H1 (cell line): ENCODE measurements at regions not wholly inside any gene's neighbourhood (a gene's known extent, or its start where the extent isn't known, plus 50 kb on each side); places are given as distances from the start of the nearest gene placed in this dataset.
"Not testable (repeated sequence)": the region's sequence is repeated elsewhere in the genome, so short reads cannot be mapped to it uniquely, and the experiment has no call there.

Experiments
- CTCF ChIA-PET: fragments of 300-600 bp; sonication (Branson Sonifier 250); formaldehyde crosslinking; loops from one replicate; lab custom pipeline; 2021; ENCODE audit not compliant: partially characterized antibody; lab: Charles Lee
- POLR2A ChIA-PET: fragments of 300-600 bp; sonication (Branson Sonifier 250); formaldehyde crosslinking; loops from one replicate; lab custom pipeline; 2021; ENCODE audit warnings: inconsistent platforms; ENCODE audit not compliant: partially characterized antibody; lab: Charles Lee
- DNase-seq, 2 experiments: peaks; one replicate each; pipeline versions ENCODE4 v3.0.0 to v3.0.0-alpha.2; 2010 to 2022; ENCODE audit warnings: low spot score in 2 of 2, low read depth in 1 of 2, mixed read lengths in 1 of 2
- FAIRE-seq: peaks from 2 replicates; lab custom pipeline; 2011; peaks lifted over from hg19 to GRCh38; lab: Jason Lieb, UNC
- H2AFZ ChIP-seq: 2 replicates; pipeline ENCODE4 v1.8.1; 2012; ENCODE audit warnings: low read length, inconsistent platforms
- H2AK5ac ChIP-seq: 2 replicates; pipeline ENCODE4 v1.6.1; 2013; ENCODE audit warnings: low read depth, low read length
- H2BK120ac ChIP-seq: replicated peaks from 2 replicates; pipeline ENCODE3; 2013; ENCODE audit warnings: low read depth, low read length, inconsistent platforms
- H2BK12ac ChIP-seq: 2 replicates; pipeline ENCODE4 v1.6.1; 2013; ENCODE audit warnings: low read depth, low read length
- H2BK15ac ChIP-seq: 2 replicates; pipeline ENCODE4 v1.6.1; 2013; ENCODE audit warnings: low read length
- H2BK20ac ChIP-seq: 2 replicates; pipeline ENCODE4 v1.6.1; 2013; ENCODE audit warnings: low read length
- H2BK5ac ChIP-seq: 2 replicates; pipeline ENCODE4 v1.6.1; 2013; ENCODE audit warnings: low read depth, low read length
- H3K14ac ChIP-seq: 2 replicates; pipeline ENCODE4 v1.6.1; 2013; ENCODE audit warnings: inconsistent platforms; ENCODE audit not compliant: insufficient read length
- H3K18ac ChIP-seq: 2 replicates; pipeline ENCODE4 v1.6.1; 2013; ENCODE audit warnings: low read length; ENCODE audit errors: extremely low read depth
- H3K23ac ChIP-seq: 2 replicates; pipeline ENCODE4 v1.6.1; 2013; ENCODE audit warnings: inconsistent platforms; ENCODE audit not compliant: insufficient read length
- H3K23me2 ChIP-seq: 2 replicates; pipeline ENCODE4 v1.6.1; 2013; ENCODE audit warnings: low read depth, low read length
- H3K27ac ChIP-seq: 2 replicates; pipeline ENCODE4 v1.6.1; 2011; ENCODE audit warnings: low read depth, low read length, inconsistent platforms
- H3K27me3 ChIP-seq, 4 experiments: replicated peaks in 1 of 4; 1 replicate in 1 of 4; 2 replicates in 3 of 4; pipeline versions ENCODE4 v1.6.1 to v1.8.1; 2011 to 2013; ENCODE audit warnings: low read length in 3 of 4, mild to moderate bottlenecking in 3 of 4, inconsistent platforms in 2 of 4, mixed read lengths in 2 of 4, moderate library complexity in 1 of 4; ENCODE audit not compliant: control insufficient read depth in 3 of 4, insufficient read depth in 3 of 4; ENCODE audit errors: extremely low read depth in 1 of 4
- H3K36me3 ChIP-seq, 4 experiments: 2 replicates each; pipeline versions ENCODE4 v1.6.1 to v1.8.1; 2011 to 2013; ENCODE audit warnings: mild to moderate bottlenecking in 4 of 4, low read length in 3 of 4, moderate library complexity in 2 of 4, control low read depth in 1 of 4, inconsistent platforms in 1 of 4; ENCODE audit not compliant: insufficient read depth in 4 of 4, control insufficient read depth in 2 of 4
- H3K4ac ChIP-seq: replicated peaks from 2 replicates; pipeline ENCODE3; 2013; ENCODE audit warnings: low read length, low read depth, mixed read lengths, inconsistent platforms; ENCODE audit not compliant: insufficient read length
- H3K4me1 ChIP-seq, 4 experiments: replicated peaks in 1 of 4; 1 replicate in 1 of 4; 2 replicates in 3 of 4; pipeline versions ENCODE4 v1.6.1 to v1.8.1; 2011 to 2013; ENCODE audit warnings: low read length in 3 of 4, inconsistent platforms in 2 of 4, mixed read lengths in 1 of 4; ENCODE audit not compliant: insufficient read depth in 4 of 4, control insufficient read depth in 3 of 4
- H3K4me2 ChIP-seq, 2 experiments: 2 replicates each; pipeline versions ENCODE4 v1.6.1 to v1.8.1; 2011 to 2013; ENCODE audit warnings: low read depth in 2 of 2, low read length in 2 of 2, control low read depth in 1 of 2, inconsistent platforms in 1 of 2, mild to moderate bottlenecking in 1 of 2; ENCODE audit not compliant: insufficient read depth in 1 of 2
- H3K4me3 ChIP-seq, 4 experiments: fragments of 200-600, 300-600 bp in 1 of 4; sonication (generic), shearing (Covaris generic), sonication (Bioruptor Twin) in 1 of 4; 2 replicates each; pipeline versions ENCODE4 v1.5.1 to v1.8.1; 2011 to 2016; ENCODE audit warnings: low read length in 4 of 4, low read depth in 3 of 4, control low read depth in 2 of 4, inconsistent platforms in 2 of 4, mild to moderate bottlenecking in 2 of 4, mixed read lengths in 1 of 4, moderate library complexity in 1 of 4; ENCODE audit not compliant: insufficient read depth in 2 of 4; ENCODE audit errors: extremely low read depth in 1 of 4
- H3K56ac ChIP-seq: replicated peaks from 2 replicates; pipeline ENCODE3; 2013; ENCODE audit warnings: low read depth, mild to moderate bottlenecking, mixed read lengths, low read length, inconsistent platforms; ENCODE audit not compliant: insufficient read length
- H3K79me1 ChIP-seq: 2 replicates; pipeline ENCODE4 v1.6.1; 2013; ENCODE audit warnings: low read depth, low read length, control low read depth
- H3K79me2 ChIP-seq, 2 experiments: 2 replicates each; pipeline versions ENCODE4 v1.6.1 to v1.8.1; 2012 to 2013; ENCODE audit warnings: low read length in 2 of 2, mild to moderate bottlenecking in 2 of 2, inconsistent platforms in 1 of 2; ENCODE audit not compliant: insufficient read depth in 2 of 2, control insufficient read depth in 1 of 2
- H3K9ac ChIP-seq, 4 experiments: replicated peaks in 1 of 4; 1 replicate in 1 of 4; 2 replicates in 3 of 4; pipeline versions ENCODE4 v1.6.1 to v1.8.1; 2011 to 2013; ENCODE audit warnings: low read depth in 3 of 4, low read length in 3 of 4, control low read depth in 2 of 4, mild to moderate bottlenecking in 2 of 4, moderate library complexity in 2 of 4, inconsistent platforms in 1 of 4; ENCODE audit errors: extremely low read depth in 1 of 4
- H3K9me3 ChIP-seq, 2 experiments: 2 replicates each; pipeline versions ENCODE4 v1.6.1 to v1.8.1; 2012 to 2013; ENCODE audit warnings: mild to moderate bottlenecking in 2 of 2, moderate library complexity in 2 of 2, control low read depth in 1 of 2, inconsistent platforms in 1 of 2, low read depth in 1 of 2, low read length in 1 of 2, mixed read lengths in 1 of 2; ENCODE audit not compliant: insufficient read depth in 2 of 2
- H4K20me1 ChIP-seq, 2 experiments: replicated peaks in 1 of 2; 2 replicates each; pipeline versions ENCODE3 to v1.8.1; 2011 to 2013; ENCODE audit warnings: inconsistent platforms in 2 of 2, low read length in 2 of 2, mild to moderate bottlenecking in 1 of 2; ENCODE audit not compliant: insufficient read depth in 2 of 2, control insufficient read depth in 1 of 2
- H4K5ac ChIP-seq: 2 replicates; pipeline ENCODE4 v1.6.1; 2013; ENCODE audit warnings: low read length, low read depth, mixed read lengths, inconsistent platforms; ENCODE audit not compliant: insufficient read length
- H4K8ac ChIP-seq: 2 replicates; pipeline ENCODE4 v1.8.0; 2013; ENCODE audit warnings: mild to moderate bottlenecking, moderate library complexity, low read length, inconsistent platforms; ENCODE audit not compliant: insufficient read depth; ENCODE audit errors: extremely low read depth
- H4K91ac ChIP-seq: replicated peaks from 2 replicates; pipeline ENCODE3; 2013; ENCODE audit warnings: low read length, mixed read lengths, inconsistent platforms; ENCODE audit not compliant: insufficient read length
- WGBS, 2 experiments: shearing (Covaris generic) in 1 of 2; methylation state at CpG; one replicate each; pipeline versions ENCODE4 v1.1.6 to v1.1.7; 2013 to 2015; ENCODE audit warnings: low lambda C conversion rate in 2 of 2, mixed read lengths in 2 of 2, inconsistent platforms in 1 of 2, low coverage in 1 of 2, missing lambda C conversion rate in 1 of 2; ENCODE audit not compliant: insufficient replicate concordance in 2 of 2, insufficient coverage in 1 of 2, insufficient read length in 1 of 2; ENCODE audit errors: extremely low coverage in 1 of 2, missing lambda C conversion rate in 1 of 2; 5-methylcytosine and 5-hydroxymethylcytosine counted together

DNA sequence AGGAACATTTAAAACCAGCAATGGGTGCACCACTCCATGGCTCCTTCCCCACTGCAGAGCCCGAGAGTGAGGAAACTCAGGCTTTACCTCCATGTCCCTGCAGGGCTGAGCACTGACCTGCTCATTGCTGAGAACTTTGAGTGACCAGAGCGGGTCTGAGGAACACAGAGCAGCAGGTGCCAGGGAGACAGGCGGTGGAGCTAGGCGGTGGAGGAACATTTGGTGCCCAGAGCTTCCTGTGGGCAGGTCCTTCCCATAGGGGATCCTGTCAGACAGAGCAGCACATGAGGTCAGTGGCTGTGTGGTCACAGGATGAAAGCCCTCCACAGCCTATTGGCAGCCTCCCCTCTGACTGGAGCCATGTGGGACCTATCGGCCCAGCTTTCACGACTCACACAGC is 538.5 kb downstream of the RPIA start:
- 100% methylated on average over 4 of the region's 6 CpGs; no CpG with 5 or more reads in 1 of the 2 experiments for WGBS, 2 experiments
- H3K9ac ChIP-seq, H3K27ac ChIP-seq, H4K5ac ChIP-seq, H3K4ac ChIP-seq, H2BK120ac ChIP-seq, H2BK20ac ChIP-seq, DNase-seq, H3K4me2 ChIP-seq, H3K18ac ChIP-seq, H3K23ac ChIP-seq, H3K4me3 ChIP-seq, FAIRE-seq, H2AK5ac ChIP-seq, H3K9me3 ChIP-seq, CTCF ChIA-PET, POLR2A ChIA-PET, H3K14ac ChIP-seq, H3K23me2 ChIP-seq, H3K79me2 ChIP-seq, H2BK12ac ChIP-seq, H2AFZ ChIP-seq, H3K56ac ChIP-seq, H4K20me1 ChIP-seq, H4K8ac ChIP-seq, H2BK15ac ChIP-seq, H2BK5ac ChIP-seq, H3K36me3 ChIP-seq, H4K91ac ChIP-seq, H3K4me1 ChIP-seq, H3K79me1 ChIP-seq, H3K27me3 ChIP-seq: not testable (repeated sequence)

DNA sequence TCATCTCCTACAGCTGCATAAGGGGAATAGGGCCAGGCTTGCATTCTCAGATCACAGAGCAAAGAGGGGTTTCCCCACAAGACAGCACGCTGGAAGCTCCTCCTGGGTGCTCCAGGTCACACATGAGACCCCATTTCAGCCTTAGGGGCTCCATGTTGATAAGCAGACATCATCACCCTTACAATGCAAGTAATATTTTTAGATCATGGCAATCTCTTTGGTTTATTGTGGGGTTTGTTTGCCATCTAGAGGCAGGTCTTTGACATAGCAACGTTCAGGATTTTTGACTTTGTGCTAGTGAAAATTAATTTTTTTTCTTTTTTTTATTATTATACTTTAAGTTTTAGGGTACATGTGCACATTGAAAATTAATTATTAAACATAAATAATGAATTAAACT is 539.8 kb downstream of the RPIA start:
- H2AFZ ChIP-seq, H3K79me1 ChIP-seq, H2BK20ac ChIP-seq, H4K91ac ChIP-seq, H3K4me1 ChIP-seq, H2AK5ac ChIP-seq, H3K79me2 ChIP-seq, H3K56ac ChIP-seq, FAIRE-seq, H3K9me3 ChIP-seq, H3K27ac ChIP-seq, H3K4me2 ChIP-seq, POLR2A ChIA-PET, H3K14ac ChIP-seq, H2BK5ac ChIP-seq, H3K4ac ChIP-seq, H2BK15ac ChIP-seq, H4K20me1 ChIP-seq, H3K23me2 ChIP-seq, H3K36me3 ChIP-seq, H3K23ac ChIP-seq, H4K5ac ChIP-seq, H3K27me3 ChIP-seq, H3K18ac ChIP-seq, H4K8ac ChIP-seq, H3K9ac ChIP-seq, H3K4me3 ChIP-seq, H2BK120ac ChIP-seq, DNase-seq, H2BK12ac ChIP-seq, CTCF ChIA-PET: not testable (repeated sequence)
- 0% methylated on average over 1 of the region's 2 CpGs; no CpG with 5 or more reads in 1 of the 2 experiments for WGBS, 2 experiments
